Astrocyte (in vitro differentiated cells and primary cell): ENCODE measurements at regions not wholly inside any gene's neighbourhood (a gene's known extent, or its start where the extent isn't known, plus 50 kb on each side); places are given as distances from the start of the nearest gene placed in this dataset.

Experiments
- EZH2 ChIP-seq: IDR thresholded peaks from 2 replicates; pipeline ENCODE4 v1.6.1; 2012; ENCODE audit warnings: mild to moderate bottlenecking, low read length, inconsistent platforms; ENCODE audit not compliant: insufficient read depth
- TF ChIP-seq, protein P1 (sequence below): IDR thresholded peaks from 2 replicates; pipeline ENCODE4 v1.5.1; 2011; ENCODE audit warnings: low read depth, mild to moderate bottlenecking, inconsistent platforms, low read length, moderate library complexity; ENCODE audit not compliant: insufficient read depth

DNA sequence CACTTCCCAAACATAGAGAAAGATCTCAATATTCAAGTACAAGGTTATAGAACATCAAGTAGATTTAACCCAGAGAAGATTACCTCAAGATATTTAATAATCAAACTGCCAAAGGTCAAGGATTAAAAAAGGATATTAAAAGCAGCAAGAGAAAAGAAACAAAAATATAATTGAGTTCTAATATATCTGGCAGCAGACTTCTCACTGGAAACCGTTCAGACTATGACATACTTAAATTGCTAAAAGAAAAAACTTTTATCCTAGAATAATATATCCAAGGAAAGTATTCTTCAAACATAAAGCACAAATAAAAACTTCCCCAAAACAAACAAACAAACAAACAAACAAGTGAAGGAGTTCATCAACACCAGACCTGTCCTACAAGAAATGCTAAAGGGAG is 92.4 kb downstream of the FSCB start:
- TF ChIP-seq, protein P1, sequence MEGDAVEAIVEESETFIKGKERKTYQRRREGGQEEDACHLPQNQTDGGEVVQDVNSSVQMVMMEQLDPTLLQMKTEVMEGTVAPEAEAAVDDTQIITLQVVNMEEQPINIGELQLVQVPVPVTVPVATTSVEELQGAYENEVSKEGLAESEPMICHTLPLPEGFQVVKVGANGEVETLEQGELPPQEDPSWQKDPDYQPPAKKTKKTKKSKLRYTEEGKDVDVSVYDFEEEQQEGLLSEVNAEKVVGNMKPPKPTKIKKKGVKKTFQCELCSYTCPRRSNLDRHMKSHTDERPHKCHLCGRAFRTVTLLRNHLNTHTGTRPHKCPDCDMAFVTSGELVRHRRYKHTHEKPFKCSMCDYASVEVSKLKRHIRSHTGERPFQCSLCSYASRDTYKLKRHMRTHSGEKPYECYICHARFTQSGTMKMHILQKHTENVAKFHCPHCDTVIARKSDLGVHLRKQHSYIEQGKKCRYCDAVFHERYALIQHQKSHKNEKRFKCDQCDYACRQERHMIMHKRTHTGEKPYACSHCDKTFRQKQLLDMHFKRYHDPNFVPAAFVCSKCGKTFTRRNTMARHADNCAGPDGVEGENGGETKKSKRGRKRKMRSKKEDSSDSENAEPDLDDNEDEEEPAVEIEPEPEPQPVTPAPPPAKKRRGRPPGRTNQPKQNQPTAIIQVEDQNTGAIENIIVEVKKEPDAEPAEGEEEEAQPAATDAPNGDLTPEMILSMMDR: no peak
- no peak for TF ChIP-seq EZH2
